HG02943 (cell line): ENCODE measurements at regions not wholly inside any gene's neighbourhood (a gene's known extent, or its start where the extent isn't known, plus 50 kb on each side); places are given as distances from the start of the nearest gene placed in this dataset.

Experiments used
- ATAC-seq: cut with Tn5 transposase; IDR thresholded peaks from one replicate; pipeline ENCODE4 v1.9.1; 2021; ENCODE audit warnings: mild to moderate bottlenecking, low read depth, moderate library complexity; ENCODE audit not compliant: unreplicated experiment

DNA sequence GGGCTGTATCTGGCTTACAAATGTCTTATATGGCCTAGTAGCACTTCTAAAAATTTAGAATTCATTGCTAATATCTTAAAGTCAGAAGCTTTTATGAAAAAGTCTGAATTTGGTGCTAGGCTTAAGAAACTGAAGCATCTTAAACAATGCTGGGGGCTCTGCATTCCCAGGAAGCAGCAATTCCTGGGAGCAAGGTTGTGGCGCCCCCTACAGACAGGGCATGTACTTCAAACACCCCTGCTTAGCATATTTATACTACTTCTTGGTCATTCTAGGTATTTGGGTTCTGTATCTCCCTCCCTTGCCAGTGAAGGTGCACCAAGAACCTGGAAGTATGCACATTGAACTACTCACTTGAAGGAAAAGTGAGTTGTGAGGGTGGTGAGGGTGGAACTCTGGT, 64.6 kb upstream of the GRIA1 start:
- ATAC-seq: no peak

GRCh38 chr5:153429761-153430380, 60.6 kb upstream of the GRIA1 start:
- no peak for ATAC-seq

DNA sequence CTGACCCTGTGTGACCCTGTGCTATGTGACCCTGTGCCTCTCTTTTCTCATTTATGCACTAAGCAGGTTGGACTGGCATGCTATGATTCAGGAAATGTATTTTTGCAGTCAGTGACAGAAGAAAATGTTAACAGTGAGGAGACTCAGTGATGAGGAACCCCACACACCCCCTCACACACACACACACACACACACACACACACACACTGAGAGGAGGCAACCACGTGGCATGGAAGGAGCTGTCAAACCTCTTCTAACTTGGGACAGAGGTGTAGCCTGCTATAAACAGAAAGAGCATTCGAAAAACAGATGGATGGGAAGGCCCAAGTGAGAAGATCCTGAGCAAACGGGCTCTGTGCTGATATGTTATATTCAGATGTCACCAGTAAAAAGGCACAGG, 57.9 kb upstream of the GRIA1 start:
- no peak for ATAC-seq

- no peak for ATAC-seq
These were observed 53.2 kb upstream of the GRIA1 start for GRCh38 chr5:153437251-153437650.

DNA sequence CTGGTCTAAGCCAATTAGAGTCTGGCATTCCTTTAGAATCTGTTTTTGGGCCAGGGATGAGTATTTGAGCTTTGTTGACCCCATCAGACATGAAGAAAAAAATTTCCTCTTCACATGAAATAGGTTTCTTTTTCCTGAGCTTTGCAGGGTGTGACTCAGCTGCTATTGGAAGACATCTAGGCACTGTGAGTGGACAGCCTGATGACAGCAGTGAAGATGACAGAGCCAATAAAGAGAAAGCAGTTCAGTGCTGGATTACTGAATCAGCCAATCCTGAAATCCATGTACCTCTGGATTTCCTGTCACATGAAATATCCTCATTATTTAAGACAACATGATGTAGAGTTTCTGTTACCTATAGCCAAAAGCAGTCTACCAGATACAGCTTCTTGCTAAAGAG, 51.3 kb upstream of the GRIA1 start:
- no peak for ATAC-seq
